ENCODE measurements at regions not wholly inside any gene's neighbourhood (a gene's known extent, or its start where the extent isn't known, plus 50 kb on each side); places are given as distances from the start of the nearest gene placed in this dataset.

DNA sequence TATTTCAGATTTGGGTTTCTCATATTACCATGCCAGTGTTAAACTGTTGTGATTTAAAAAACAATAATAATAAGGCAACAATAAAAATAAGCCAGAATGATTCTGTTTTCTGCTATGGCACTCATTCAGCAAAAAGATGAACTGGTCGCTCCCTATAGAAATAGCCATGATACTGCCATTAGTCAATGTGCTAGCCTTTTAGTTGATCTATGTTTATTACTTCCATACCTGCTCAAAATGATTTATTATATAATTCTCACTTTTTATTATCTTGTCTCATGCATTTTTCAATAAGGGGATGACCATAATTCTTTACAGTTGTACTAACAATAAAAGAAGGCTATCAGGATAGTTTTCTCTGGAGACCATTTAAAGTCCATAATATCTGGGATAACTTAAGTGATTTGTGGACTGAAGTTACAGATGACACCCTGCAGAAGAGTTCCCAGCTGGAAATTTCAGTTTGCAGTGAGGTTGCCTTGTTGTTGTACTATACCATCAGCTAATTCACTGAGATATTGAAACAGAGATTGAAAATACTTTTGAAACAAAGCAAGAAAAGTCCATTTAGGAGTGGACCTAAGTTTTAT lies 334.3 kb downstream of the GABRB2 start:
- no peak for TF ChIP-seq POLR2A (IDR thresholded peaks at IDR 0.05)
- TF ChIP-seq, protein P1, sequence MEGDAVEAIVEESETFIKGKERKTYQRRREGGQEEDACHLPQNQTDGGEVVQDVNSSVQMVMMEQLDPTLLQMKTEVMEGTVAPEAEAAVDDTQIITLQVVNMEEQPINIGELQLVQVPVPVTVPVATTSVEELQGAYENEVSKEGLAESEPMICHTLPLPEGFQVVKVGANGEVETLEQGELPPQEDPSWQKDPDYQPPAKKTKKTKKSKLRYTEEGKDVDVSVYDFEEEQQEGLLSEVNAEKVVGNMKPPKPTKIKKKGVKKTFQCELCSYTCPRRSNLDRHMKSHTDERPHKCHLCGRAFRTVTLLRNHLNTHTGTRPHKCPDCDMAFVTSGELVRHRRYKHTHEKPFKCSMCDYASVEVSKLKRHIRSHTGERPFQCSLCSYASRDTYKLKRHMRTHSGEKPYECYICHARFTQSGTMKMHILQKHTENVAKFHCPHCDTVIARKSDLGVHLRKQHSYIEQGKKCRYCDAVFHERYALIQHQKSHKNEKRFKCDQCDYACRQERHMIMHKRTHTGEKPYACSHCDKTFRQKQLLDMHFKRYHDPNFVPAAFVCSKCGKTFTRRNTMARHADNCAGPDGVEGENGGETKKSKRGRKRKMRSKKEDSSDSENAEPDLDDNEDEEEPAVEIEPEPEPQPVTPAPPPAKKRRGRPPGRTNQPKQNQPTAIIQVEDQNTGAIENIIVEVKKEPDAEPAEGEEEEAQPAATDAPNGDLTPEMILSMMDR (IDR thresholded peaks at IDR 0.05) = no peak
